K562 (cell line): ENCODE measurements at regions not wholly inside any gene's neighbourhood (a gene's known extent, or its start where the extent isn't known, plus 50 kb on each side); places are given as distances from the start of the nearest gene placed in this dataset.

Source experiments
- ATAC-seq: fragments of 200-7000 bp; cut with Tn5 transposase; 3 replicates; pipeline ENCODE4 v1.9.1; 2020; ENCODE audit warnings: moderate library complexity
- BruUV-seq: library from RNA; stranded (reverse); fragments of 400-500 nt; replicated peaks from 2 replicates; lab custom pipeline; 2021; lab: Mats Ljungman, UMichigan
- CTCF ChIA-PET: fragments of 300-600 bp; formaldehyde crosslinking; extraction: SDS; loops from one replicate; lab custom pipeline; 2021; ENCODE audit warnings: low intra/inter-chr PET ratio; lab: Yijun Ruan, JAX
- POLR2A ChIA-PET: fragments of 300-600, 350-650 bp; sonication (Branson Sonifier 250); formaldehyde crosslinking; extraction: SDS; loops from one replicate; lab custom pipeline; 2021; ENCODE audit warnings: antibody characterized with exemption, inconsistent platforms; lab: Yijun Ruan, JAX
- DNase-seq, 4 experiments: peaks; one replicate each; pipeline versions ENCODE4 v3.0.0 to v3.0.0-alpha.2; 2011 to 2018; ENCODE audit warnings: low spot score in 3 of 4, mixed read lengths in 3 of 4; ENCODE audit errors: extremely low read depth in 1 of 4
- FAIRE-seq: peaks from 2 replicates; lab custom pipeline; 2011; peaks lifted over from hg19 to GRCh38; lab: Jason Lieb, UNC
- H2AFZ ChIP-seq: 2 replicates; pipeline ENCODE4 v1.6.0; 2011; ENCODE audit warnings: low read depth, low read length, control low read depth, inconsistent platforms
- H3K27ac ChIP-seq: fragments of 200-600 bp; 3 replicates; pipeline ENCODE4 v1.8.0; 2011; ENCODE audit warnings: low read depth, mild to moderate bottlenecking, control low read depth, inconsistent platforms, low read length, moderate library complexity, mixed read lengths; ENCODE audit errors: extremely low read depth
- H3K27me3 ChIP-seq, 2 experiments: fragments of 300-600 bp in 1 of 2; 2 replicates in 1 of 2; 3 replicates in 1 of 2; pipeline versions ENCODE4 v1.6.0 to v1.8.0; 2011; ENCODE audit warnings: inconsistent platforms in 2 of 2, low read length in 2 of 2, mild to moderate bottlenecking in 1 of 2, mixed read lengths in 1 of 2, moderate library complexity in 1 of 2; ENCODE audit not compliant: control insufficient read depth in 2 of 2, insufficient read depth in 2 of 2
- H3K36me3 ChIP-seq: fragments of 300-600 bp; 3 replicates; pipeline ENCODE4 v1.8.0; 2011; ENCODE audit warnings: mild to moderate bottlenecking, low read length, inconsistent platforms; ENCODE audit not compliant: control insufficient read depth, insufficient read depth
- H3K4me1 ChIP-seq, 2 experiments: fragments of 200-600 bp in 1 of 2; replicated peaks in 1 of 2; 2 replicates in 1 of 2; 3 replicates in 1 of 2; pipeline versions ENCODE4 v1.5.1 to v1.8.0; 2011; ENCODE audit warnings: inconsistent platforms in 2 of 2, low read length in 2 of 2, mild to moderate bottlenecking in 1 of 2, mixed read lengths in 1 of 2, moderate library complexity in 1 of 2; ENCODE audit not compliant: control insufficient read depth in 2 of 2, insufficient read depth in 2 of 2
- H3K4me2 ChIP-seq: 2 replicates; pipeline ENCODE4 v1.6.1; 2011; ENCODE audit warnings: low read length, control low read depth, inconsistent platforms, mixed read lengths; ENCODE audit not compliant: insufficient read depth
- H3K4me3 ChIP-seq: fragments of 200-600 bp; sonication (generic), shearing (Covaris generic); 2 replicates; pipeline ENCODE4 v1.5.1; 2016; ENCODE audit warnings: control low read depth, inconsistent platforms
- H3K79me2 ChIP-seq: fragments of 200-600 bp; 3 replicates; pipeline ENCODE4 v1.8.0; 2011; ENCODE audit warnings: low read length, inconsistent platforms; ENCODE audit not compliant: control insufficient read depth, insufficient read depth
- H3K9ac ChIP-seq, 2 experiments: 2 replicates each; pipeline versions ENCODE4 v1.6.0 to v1.6.1; 2011; ENCODE audit warnings: low read depth in 2 of 2, low read length in 2 of 2, control low read depth in 1 of 2, inconsistent platforms in 1 of 2, mild to moderate bottlenecking in 1 of 2, mixed read lengths in 1 of 2; ENCODE audit not compliant: insufficient read depth in 1 of 2
- H3K9me1 ChIP-seq: one replicate; pipeline ENCODE4 v1.6.0; 2011; ENCODE audit warnings: inconsistent platforms, mild to moderate bottlenecking, low read length, moderate library complexity; ENCODE audit not compliant: control insufficient read depth, insufficient read depth
- H3K9me3 ChIP-seq: replicated peaks from 2 replicates; pipeline ENCODE4 v1.5.1; 2011; ENCODE audit warnings: low read depth, low read length, inconsistent platforms; ENCODE audit not compliant: control insufficient read depth, insufficient read depth
- H4K20me1 ChIP-seq: replicated peaks from 2 replicates; pipeline ENCODE4 v1.6.1; 2011; ENCODE audit warnings: low read length, inconsistent platforms, mixed read lengths; ENCODE audit not compliant: control insufficient read depth, insufficient read depth
- ATF4 ChIP-seq: fragments of 450-650 bp; formaldehyde crosslinking; IDR thresholded peaks from 2 replicates; pipeline ENCODE4 v1.4.0; 2022; ENCODE audit warnings: mild to moderate bottlenecking, moderate library complexity
- BRD9 ChIP-seq: fragments of 450-650 bp; IDR thresholded peaks from 2 replicates; pipeline ENCODE4 v1.6.1; 2018; ENCODE audit warnings: low read depth; ENCODE audit not compliant: partially characterized antibody
- CBX1 ChIP-seq: sonication (generic); IDR thresholded peaks from 2 replicates; pipeline ENCODE4 v1.6.1; 2016; ENCODE audit warnings: antibody characterized with exemption, low read depth, mild to moderate bottlenecking
- CC2D1A ChIP-seq: fragments of 450-650 bp; IDR thresholded peaks from 2 replicates; pipeline ENCODE4 v1.6.1; 2017; ENCODE audit warnings: mild to moderate bottlenecking
- CSDE1 ChIP-seq, 2 experiments: fragments of 450-650 bp; IDR thresholded peaks; 2 replicates each; pipeline ENCODE4 v1.6.1; 2016; ENCODE audit warnings: mild to moderate bottlenecking in 1 of 2
- NONO ChIP-seq, 2 experiments: fragments of 200-400 bp in 1 of 2; fragments of 450-650 bp in 1 of 2; formaldehyde crosslinking in 1 of 2; IDR thresholded peaks; 2 replicates each; pipeline ENCODE4 v1.6.1; 2017; ENCODE audit warnings: low read depth in 2 of 2, mild to moderate bottlenecking in 2 of 2, moderate library complexity in 2 of 2, low read length in 1 of 2
- OTX1 ChIP-seq: fragments of 450-650 bp; formaldehyde crosslinking; IDR thresholded peaks from 2 replicates; pipeline ENCODE4 v1.4.0; 2022; ENCODE audit warnings: mild to moderate bottlenecking
- WGBS: fragments of 100-300 bp; shearing (Covaris generic); methylation state at CpG from one replicate; pipeline ENCODE4 v1.1.6; 2016; ENCODE audit warnings: low coverage, mixed read lengths; ENCODE audit not compliant: insufficient coverage; ENCODE audit errors: missing lambda C conversion rate; 5-methylcytosine and 5-hydroxymethylcytosine counted together
- in situ Hi-C: fragments of 300-500 bp; cut with MboI; formaldehyde crosslinking; loops from 4 replicates; pipeline ENCODE4 v1.15.0; 2018; ENCODE audit warnings: inconsistent platforms, mixed read lengths
- intact Hi-C: fragments of 100-400 bp; cut with micrococcal nuclease; formaldehyde crosslinking; loops from 2 replicates; pipeline ENCODE4 v1.14.2; 2022

DNA sequence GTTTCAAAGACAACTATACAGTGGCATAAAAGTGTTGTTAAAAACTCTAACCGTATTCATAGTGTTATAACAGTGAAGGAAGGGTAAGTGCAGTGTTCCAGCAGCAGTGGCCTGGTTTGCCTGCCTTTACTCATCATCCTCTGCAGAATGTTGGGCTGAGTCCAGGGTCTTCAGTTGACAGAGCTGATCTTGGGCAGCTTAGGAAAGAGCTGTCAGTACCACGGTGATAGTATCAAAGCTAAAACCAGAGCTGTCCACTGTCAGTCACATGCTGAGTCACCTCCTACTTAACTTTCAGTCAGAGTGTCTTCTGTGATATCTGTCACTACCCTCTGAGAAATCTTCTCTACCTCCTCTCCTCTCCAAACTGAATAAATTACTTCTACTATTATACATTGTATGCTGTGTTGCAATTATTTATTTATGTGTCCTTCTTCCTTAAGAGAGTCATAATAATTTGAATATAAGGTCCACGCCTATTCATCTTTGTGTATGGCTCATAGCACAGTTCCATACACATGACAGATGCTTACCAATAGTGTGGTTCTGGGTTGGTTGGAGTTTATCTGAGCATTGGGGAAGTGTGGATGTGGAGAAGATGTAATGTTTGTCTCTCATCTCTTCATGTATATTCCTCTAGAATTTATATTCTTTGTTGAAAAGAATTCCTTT lies 242.1 kb downstream of the ZIC1 start:
- no peak overlapping the region for H3K4me2 ChIP-seq
- H4K20me1 ChIP-seq = no peaks in the 10 kb centered on the region
- H3K79me2 ChIP-seq = no peaks in the 10 kb centered on the region
- no peak for TF ChIP-seq OTX1 (CRISPR knock-in tag)
- no peak for TF ChIP-seq CC2D1A
- no peak for TF ChIP-seq CSDE1 (IDR thresholded peaks at IDR 0.05)
- TF ChIP-seq BRD9 = no peak
- TF ChIP-seq NONO (IDR thresholded peaks at IDR 0.05; ENCODE audit: low read depth in 2 of 2, low read length in 1 of 2) = no peak
- TF ChIP-seq ATF4 (CRISPR knock-in tag) = no peak
- no peak for TF ChIP-seq CBX1
- TF ChIP-seq, all 486 proteins: peak for 0
- H3K36me3 ChIP-seq = no peaks in the 10 kb centered on the region
- no peak overlapping the region for H3K27ac ChIP-seq
- ChIA-PET POLR2A (no interaction called here), CTCF (no interaction called here)
- ATAC-seq (no peak), DNase-seq (no peak), FAIRE-seq (no peak)
- no peak overlapping the region for H3K9ac ChIP-seq
- intact Hi-C loops (no loop called here), in situ Hi-C loops (no loop called here)
- H3K4me1 ChIP-seq = no peaks in the 10 kb centered on the region
- no peak overlapping the region for H3K4me3 ChIP-seq
- BruUV-seq = no TSS peak
- no peaks in the 10 kb centered on the region for H3K9me3 ChIP-seq
- H3K9me1 ChIP-seq = no peaks in the 10 kb centered on the region
- 0% methylated on average over 3 of the region's 3 CpGs for WGBS
- H2AFZ ChIP-seq = no peak overlapping the region
- no peaks in the 10 kb centered on the region for H3K27me3 ChIP-seq
